BE2C (cell line): ENCODE measurements at regions not wholly inside any gene's neighbourhood (a gene's known extent, or its start where the extent isn't known, plus 50 kb on each side); places are given as distances from the start of the nearest gene placed in this dataset.
"Not testable (repeated sequence)": the region's sequence is repeated elsewhere in the genome, so short reads cannot be mapped to it uniquely, and the experiment has no call there.

Experiments used
- DNase-seq: peaks from one replicate; pipeline ENCODE4 v3.0.0-alpha.2; 2020
- H3K27me3 ChIP-seq: fragments of 250-450 bp; sonication (Bioruptor Pico); 2 replicates; pipeline ENCODE4 v1.5.1; 2020; ENCODE audit warnings: mild to moderate bottlenecking
- H3K36me3 ChIP-seq: fragments of 250-450 bp; sonication (Bioruptor Pico); 2 replicates; pipeline ENCODE4 v1.5.1; 2020; ENCODE audit warnings: mild to moderate bottlenecking
- H3K4me1 ChIP-seq: fragments of 250-450 bp; sonication (Bioruptor Pico); 2 replicates; pipeline ENCODE4 v1.5.1; 2020
- H3K4me3 ChIP-seq: 2 replicates; pipeline ENCODE4 v1.5.1; 2011; ENCODE audit warnings: low read depth, low read length
- H3K9me3 ChIP-seq: fragments of 250-450 bp; sonication (Bioruptor Pico); 2 replicates; pipeline ENCODE4 v1.5.1; 2020
- CTCF ChIP-seq: IDR thresholded peaks from 2 replicates; pipeline ENCODE4 v1.5.1; 2012; ENCODE audit warnings: mild to moderate bottlenecking, low read depth, low read length

DNA sequence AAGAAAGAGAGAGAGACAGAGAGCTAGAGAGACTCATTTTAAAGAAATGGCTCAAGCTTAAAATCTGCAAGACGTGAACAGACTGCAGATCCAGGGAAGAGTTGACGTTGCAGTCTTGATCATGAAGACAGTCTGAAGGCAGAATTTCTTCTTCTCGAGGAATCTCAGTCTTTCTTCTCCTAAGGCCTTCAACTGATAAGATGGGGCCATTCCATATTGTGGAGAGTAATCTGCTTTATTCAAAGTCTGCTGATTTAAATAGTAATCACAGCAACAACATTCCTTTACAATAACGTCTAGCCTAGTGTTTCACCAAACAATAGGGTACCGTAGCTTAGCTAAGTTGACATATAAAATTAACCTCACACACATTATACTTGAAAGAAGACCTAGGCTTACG is 208.4 kb upstream of the ADAMTS3 start:
- no peak for DNase-seq
- Histone ChIP-seq H3K27me3 (no peaks in the 10 kb centered on the region; the same call in 1 of the 2 replicates), H3K9me3 (no peaks in the 10 kb centered on the region), H3K36me3 (no peaks in the 10 kb centered on the region), H3K4me1 (no peaks in the 10 kb centered on the region), H3K4me3 (no peak overlapping the region)
- TF ChIP-seq CTCF = no peak

DNA sequence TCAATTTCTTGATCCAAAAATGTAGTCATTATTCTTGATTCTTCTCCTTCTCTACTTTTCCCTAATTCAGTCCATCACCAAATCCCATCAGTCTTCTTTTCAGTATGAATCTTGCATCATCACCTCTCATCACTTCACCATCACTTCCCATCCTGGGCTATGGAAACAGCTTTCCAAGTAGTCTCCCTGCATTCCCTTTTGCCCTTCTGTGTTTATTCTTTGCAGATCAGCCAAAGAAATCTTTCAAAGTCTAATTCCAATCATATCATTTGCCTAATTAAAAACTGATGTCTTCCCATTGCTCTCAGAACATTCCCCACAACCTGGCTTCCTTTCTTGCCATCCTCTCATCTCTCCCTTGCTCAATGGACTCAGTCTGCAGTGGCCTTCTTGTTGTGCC is 201.7 kb upstream of the ADAMTS3 start:
- Histone ChIP-seq H3K27me3 (no peaks in the 10 kb centered on the region), H3K36me3 (no peaks in the 10 kb centered on the region), H3K4me1 (no peaks in the 10 kb centered on the region), H3K9me3 (no peaks in the 10 kb centered on the region), H3K4me3 (no peak overlapping the region)
- TF ChIP-seq CTCF = no peak
- DNase-seq = no peak

DNA sequence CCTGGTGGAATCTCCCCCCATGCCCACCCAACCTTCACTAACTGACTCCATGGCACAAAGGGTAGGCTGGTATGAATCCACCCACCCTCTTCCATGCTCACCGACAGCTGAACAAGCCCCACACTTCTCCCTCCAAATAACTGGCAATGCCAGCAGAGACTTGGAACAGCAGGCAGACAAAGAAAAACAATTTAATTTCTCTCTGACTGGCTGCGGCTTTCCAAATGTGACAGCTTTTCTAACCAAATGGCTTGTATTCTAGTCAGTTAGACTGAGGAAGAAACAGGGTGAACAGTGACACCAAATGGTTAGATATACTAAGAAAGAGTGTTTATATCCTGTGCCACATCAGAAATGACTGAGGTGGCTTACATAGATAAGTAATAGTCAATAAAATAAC is 199.3 kb upstream of the ADAMTS3 start:
- no peaks in the 10 kb centered on the region for H3K4me1 ChIP-seq
- H3K4me3 ChIP-seq = no peak overlapping the region
- H3K9me3 ChIP-seq = no peaks in the 10 kb centered on the region
- DNase-seq = no peak
- no peak for TF ChIP-seq CTCF
- H3K36me3 ChIP-seq = no peaks in the 10 kb centered on the region
- H3K27me3 ChIP-seq = no peaks in the 10 kb centered on the region

DNA sequence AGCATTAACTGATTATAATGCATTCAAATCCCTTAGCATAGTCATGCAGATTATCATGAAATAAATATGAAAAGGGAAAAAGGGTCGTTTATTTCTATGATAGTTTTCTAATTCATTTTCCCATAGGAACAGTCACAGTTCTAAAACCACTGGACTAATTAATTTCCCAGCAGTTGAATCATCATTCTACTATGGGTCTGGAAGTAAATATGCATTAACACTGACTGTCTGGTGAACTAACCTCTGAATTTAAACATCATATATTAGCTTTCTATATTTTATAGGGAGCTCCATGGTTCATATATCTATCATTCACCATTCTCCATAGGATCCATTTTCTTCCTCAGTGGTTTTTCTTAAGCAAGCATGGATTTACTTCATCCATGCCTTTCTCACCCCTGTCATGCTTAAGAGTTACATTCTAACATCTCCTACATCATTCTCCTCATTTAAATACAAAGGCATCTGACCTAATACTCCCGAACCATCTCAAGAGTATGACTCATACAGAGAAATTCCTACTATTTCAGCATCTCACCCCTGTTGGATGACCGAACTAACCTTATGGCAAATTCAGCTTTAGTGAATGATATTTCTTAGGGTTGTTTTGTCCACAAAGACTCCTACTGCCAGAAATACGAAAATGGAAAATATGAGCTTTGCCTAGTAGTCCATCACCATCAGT is 198.7 kb upstream of the ADAMTS3 start:
- TF ChIP-seq CTCF = no peak
- no peaks in the 10 kb centered on the region for H3K4me1 ChIP-seq
- H3K4me3 ChIP-seq = no peak overlapping the region
- no peaks in the 10 kb centered on the region for H3K36me3 ChIP-seq
- no peaks in the 10 kb centered on the region for H3K9me3 ChIP-seq
- no peak for DNase-seq
- H3K27me3 ChIP-seq = no peaks in the 10 kb centered on the region

GRCh38 chr4:72765788-72766187 is 196.8 kb upstream of the ADAMTS3 start:
- not testable (repeated sequence) for H3K9me3 ChIP-seq, H3K36me3 ChIP-seq, H3K27me3 ChIP-seq, H3K4me1 ChIP-seq, DNase-seq, H3K4me3 ChIP-seq

- no peak for DNase-seq
- Histone ChIP-seq H3K4me1 (no peaks in the 10 kb centered on the region), H3K4me3 (no peak overlapping the region), H3K9me3 (no peaks in the 10 kb centered on the region), H3K27me3 (no peaks in the 10 kb centered on the region), H3K36me3 (no peaks in the 10 kb centered on the region)
- TF ChIP-seq CTCF = no peak
Observed at GRCh38 chr4:72761368-72762038, 192.5 kb upstream of the ADAMTS3 start.

GRCh38 chr4:72753414-72753813 is 184.4 kb upstream of the ADAMTS3 start:
- not testable (repeated sequence) for H3K36me3 ChIP-seq

More at GRCh38 chr4:72753414-72753813, 184.4 kb upstream of the ADAMTS3 start:
- not testable (repeated sequence) for H3K9me3 ChIP-seq, H3K27me3 ChIP-seq, H3K4me1 ChIP-seq, DNase-seq, H3K4me3 ChIP-seq
